UCSD-AML1 (cell line): ENCODE measurements at regions not wholly inside any gene's neighbourhood (a gene's known extent, or its start where the extent isn't known, plus 50 kb on each side); places are given as distances from the start of the nearest gene placed in this dataset.

Experiments used
- DNase-seq: peaks from one replicate; lab custom pipeline; 2025; ENCODE audit not compliant: unreplicated experiment; lab: John Stamatoyannopoulos, UW

- no peak for DNase-seq
Observed at GRCh38 chr7:25279705-25280104, 51.4 kb upstream of the NPVF start.

- DNase-seq: no peak
Observed at GRCh38 chr7:25280181-25280580, 51.9 kb upstream of the NPVF start.

- DNase-seq: no peak
Observed at GRCh38 chr7:25282194-25282593, 53.9 kb upstream of the NPVF start.

GRCh38 chr7:25286756-25287155, 58.5 kb upstream of the NPVF start:
- DNase-seq: no peak

DNA sequence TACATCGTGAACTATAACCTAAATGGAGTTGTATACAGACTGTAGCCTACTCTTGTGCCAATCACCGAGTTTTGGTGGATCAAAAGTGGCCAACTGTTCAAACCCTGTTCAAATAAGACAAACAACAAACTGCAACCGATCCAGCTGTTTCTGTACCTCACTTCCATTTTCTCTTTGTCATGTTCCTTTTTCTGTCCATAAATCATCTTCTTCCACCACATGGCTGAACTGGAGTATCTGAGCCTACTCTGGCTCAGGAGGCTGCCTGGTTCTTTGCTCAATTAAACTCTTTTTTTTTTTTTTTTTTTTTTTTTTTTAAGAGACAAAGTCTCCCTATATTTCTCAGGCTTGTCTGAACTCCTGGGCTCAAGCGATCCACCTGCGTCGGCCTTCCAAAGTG, 59.0 kb upstream of the NPVF start:
- DNase-seq: no peak

DNA sequence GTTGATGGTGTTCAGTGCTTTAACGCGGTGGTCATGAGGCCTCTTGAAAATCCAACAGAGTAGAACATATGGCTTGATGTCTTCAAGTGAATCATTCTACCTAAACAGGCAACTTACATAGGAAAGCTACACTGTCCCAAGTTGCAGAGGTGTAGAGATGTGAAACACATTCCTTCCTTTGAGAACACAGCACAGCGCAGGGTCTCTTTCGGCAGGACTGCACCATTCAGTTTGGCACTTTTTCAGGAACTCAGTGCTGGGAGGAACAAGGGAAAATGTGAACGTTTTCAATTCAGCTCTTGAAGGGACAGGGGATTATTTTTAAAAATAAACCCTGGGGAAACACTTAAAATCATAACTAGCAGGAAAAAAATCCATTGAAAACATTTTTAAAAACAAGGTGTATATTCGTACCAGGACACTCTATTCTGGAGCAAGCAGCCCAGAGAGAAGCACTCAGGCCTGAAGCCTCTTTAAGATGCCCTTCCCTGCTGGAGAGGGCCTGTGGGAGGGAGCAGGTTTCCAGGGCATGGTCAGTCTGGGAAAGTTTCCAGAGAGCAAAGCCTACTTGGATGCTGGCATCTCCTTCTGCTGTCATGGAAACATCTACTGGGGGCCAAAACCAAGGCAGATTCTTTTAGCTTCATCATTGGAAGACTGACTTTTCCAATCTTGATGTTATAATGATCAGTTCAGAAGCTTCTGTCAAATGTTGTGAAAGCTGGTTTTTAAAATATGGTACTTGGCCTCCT, 60.4 kb upstream of the NPVF start:
- no peak for DNase-seq

DNA sequence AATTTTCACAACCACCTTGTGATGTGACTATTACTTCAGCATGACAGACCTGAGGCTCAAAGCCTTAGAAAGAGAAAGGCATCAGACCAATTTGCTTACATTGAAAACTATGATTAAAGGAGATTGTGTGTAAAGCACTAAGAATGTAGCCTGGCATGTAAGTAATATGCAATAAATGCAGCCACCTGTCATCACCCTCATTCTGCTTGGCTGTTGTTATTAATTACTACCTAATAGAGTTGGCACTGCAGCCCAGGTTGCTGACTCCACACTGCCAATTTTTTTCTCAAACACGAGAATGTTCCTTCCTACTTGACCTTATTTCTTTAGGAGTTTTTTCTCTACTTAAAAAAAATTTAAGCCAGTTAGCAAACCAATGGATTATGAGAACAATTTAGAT, 61.2 kb upstream of the NPVF start:
- DNase-seq: no peak

GRCh38 chr7:25294624-25295023, 66.3 kb upstream of the NPVF start:
- no peak for DNase-seq

DNA sequence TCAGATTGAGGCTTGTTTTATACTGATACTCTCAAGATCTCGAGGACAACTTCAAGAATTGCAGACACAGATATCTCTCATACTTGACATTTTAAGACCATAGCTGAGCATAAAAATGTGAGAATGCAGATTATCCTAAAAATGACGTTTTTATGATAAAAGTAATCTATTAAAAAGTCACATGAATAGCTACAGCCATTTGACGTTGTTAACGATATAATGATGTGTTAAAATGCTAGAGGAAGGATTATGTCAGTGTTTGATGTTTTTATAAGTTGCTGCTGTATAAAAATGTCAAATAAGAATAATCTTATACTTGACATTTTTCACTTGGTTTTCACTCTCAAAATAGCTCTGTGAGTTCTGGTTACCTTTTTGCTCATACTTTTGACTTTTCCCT, 67.1 kb upstream of the NPVF start:
- DNase-seq: no peak

DNA sequence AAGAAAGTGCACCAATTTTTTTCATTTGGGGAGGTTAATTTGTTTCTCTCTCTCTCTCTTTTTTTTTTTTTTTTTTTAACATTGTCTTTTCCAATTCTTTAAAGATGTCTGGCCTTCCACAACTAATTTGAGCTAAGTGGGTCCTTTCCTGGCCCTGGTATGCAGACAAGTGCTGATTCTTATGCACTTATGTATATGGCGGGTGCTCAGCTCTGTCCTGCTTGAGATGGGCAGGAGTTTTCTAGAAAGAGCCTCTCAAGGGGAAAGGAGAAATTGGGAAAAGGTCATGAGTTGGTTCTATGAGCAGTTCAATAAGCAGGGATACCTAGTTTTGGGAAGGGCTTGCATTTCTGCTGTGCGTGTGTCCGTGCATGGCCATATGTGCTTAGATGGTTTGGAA, 67.8 kb upstream of the NPVF start:
- DNase-seq: no peak

- DNase-seq: no peak
Observed at GRCh38 chr7:25297278-25297677, 69.0 kb upstream of the NPVF start.

GRCh38 chr7:25303281-25304181, 75.2 kb upstream of the NPVF start:
- DNase-seq: no peak

DNA sequence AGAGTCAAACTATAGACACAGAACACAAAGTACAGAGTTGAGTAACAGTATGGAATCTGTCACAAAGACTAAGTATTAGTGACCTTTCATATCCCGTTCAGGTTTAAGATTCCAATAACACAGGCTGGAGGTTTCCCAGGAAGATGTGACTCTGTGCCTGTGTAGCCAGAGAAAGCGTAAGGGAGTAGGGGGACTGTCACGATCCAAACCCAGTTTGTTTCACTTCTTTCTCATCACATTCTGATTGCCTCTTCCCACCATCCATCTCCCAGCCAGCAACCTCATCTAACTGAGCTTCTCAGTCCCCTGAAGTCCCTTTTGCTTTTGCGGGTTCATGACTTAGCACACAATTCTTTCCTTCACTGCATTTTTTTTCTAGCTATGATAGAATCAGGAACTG, 76.4 kb upstream of the NPVF start:
- DNase-seq: no peak

DNA sequence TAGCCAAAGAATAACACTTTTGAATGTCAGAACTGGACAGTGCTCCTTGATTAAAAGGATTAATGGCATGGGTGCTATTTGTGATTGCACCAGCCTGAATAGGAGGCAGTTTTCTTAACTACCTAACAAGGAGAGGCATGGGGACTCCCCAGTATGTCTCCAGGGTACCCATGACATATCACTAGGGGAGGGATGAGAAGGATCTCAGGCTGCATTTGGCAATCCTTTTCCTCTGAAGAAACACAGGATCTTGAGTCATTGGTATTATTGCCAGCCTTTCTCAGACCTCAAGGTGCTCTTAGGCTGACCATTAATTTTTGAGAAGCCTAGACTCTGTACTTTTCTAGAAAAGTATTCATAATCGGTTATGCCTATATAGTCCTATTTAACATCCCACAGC, 77.5 kb upstream of the NPVF start:
- no peak for DNase-seq

DNA sequence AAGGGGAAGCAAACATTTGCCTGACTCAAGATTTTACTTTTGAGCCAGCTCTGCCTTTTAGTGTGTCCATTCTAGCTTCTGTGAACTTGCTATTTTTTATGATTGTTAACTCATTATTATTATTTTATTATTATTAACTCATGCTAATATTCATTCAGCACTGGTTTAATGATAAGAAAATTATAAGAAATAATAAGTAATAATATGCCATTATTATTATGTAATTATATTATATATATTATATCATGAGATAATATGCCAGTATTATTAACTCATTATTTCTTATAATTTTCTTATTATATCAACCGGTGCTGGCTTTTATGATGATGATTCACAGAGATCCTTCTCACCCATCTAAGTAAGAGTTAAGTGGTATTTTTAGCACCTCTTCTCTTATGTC, 79.3 kb upstream of the NPVF start:
- DNase-seq: no peak

DNA sequence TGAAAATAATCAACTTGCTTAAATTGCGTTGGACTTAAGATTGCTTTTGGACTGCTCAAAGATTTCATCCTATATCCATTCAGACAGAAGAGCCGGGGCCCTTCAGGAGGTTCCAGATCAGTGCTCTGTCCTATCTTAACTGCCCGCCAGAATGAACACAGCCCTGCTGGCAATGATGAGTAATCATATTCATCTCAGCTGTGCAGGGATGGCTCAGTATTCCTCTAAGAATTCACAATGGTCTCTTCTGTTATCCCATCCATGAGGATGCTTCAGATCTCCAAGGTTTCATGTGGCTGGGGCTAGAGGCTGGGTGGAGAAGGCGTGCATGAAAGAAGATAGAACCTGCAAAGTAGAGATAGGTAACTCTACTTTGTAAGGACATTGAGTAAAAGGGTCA, 80.0 kb upstream of the NPVF start:
- no peak for DNase-seq

DNA sequence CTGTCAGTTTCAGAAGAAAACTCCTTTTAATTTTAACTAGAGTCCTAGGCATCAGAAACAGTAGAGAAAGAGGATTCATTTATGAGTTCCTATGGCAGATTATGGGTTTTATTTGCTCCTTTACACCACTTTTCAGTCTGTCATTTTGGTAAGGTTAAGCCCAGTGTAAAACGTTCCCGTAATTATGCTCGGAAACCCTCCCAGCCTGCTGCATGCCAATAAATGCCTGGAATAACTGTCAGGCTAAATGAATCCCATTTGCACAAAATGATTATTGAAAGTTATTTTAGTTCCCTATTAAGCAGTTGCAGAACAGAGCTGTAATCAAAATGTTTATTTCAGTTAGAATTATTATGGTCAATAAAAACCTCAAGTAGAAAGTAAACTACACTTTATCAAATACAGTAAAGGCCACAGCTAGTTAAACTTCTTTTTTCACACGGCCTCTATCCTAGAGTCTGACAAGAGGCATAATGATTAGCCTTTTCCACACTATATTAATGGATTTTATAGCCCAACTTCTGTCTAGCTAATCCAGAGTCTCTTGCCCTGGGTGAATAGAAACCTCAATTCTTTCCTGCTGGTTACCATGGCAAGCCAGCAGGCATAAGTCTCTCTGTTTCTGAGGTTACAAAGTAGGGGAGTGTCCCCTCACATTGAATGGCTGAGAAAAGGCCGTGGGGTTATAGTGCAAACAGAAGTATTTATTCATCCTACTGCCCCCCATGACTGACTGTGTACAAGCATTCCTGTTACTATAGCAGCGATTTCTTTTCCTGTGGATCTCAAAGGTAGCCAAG, 80.8 kb upstream of the NPVF start:
- DNase-seq: no peak

DNA sequence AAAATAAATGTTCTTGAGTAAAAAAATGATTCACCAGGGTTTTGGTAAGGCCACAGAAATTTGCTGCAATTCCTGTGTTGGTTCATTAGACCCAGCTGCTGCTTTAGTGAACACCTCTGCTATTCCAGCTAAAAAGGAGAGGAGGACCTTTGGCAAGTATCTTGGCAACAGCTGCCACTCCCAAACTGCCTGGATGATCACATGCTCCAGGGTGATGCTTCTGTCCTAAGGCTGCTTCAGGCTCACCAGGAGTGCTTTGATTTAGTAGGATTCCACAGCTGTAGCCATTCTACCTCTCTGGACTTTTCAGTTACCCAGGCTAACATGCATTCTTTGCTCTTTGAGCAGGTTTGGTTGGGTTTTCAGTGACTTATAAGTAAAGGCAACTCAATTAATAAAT, 82.6 kb upstream of the NPVF start:
- DNase-seq: no peak

DNA sequence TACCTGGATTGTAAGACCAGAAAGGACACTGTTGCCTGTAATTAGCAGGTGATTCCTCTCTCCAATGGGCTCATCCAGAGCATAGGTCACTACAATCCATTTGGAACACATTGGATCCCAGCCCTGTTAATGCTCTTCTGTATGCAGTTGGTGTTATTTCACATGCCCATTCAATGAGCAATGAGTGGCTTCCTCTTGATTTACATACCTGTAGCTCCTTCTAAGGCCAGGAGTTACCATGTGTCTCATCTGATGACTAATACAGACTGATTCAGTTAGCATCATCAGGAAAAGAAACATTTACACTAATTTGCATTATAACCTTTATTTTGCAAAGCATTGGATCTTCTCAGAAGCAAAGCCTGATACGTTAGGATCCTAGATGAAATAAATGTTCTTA, 83.1 kb upstream of the NPVF start:
- DNase-seq: no peak

DNA sequence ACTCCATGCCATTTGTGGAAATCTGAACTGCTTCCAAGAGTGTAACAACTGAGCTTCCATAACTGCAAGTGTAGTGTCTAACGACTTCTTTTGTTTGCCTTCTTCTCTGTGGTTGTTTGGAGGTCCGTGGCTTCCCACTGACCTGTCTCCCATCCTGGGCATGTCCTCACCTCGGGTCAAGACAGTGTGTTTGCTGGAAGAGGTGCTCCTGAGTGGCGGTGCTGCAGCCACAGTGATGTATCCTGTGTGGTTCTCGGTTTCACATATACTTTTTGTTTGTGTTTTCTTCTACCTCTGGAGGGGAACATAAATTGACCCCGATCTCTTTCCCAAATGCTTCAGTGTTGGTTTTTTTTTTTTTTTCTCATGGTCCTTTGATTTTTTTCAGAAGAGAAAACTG, 84.7 kb upstream of the NPVF start:
- no peak for DNase-seq

- DNase-seq: no peak
Observed at GRCh38 chr7:25313526-25313925, 85.2 kb upstream of the NPVF start.
